Esophagus muscularis mucosa (tissue), 4 donors: ENCODE measurements at regions not wholly inside any gene's neighbourhood (a gene's known extent, or its start where the extent isn't known, plus 50 kb on each side); places are given as distances from the start of the nearest gene placed in this dataset.
"Not testable (repeated sequence)": the region's sequence is repeated elsewhere in the genome, so short reads cannot be mapped to it uniquely, and the experiment has no call there.

Source experiments
- DNase-seq: peaks from one replicate; pipeline ENCODE4 v3.0.0-alpha.2; 2017; ENCODE audit errors: extremely low spot score
- H3K27ac ChIP-seq, 4 donors: fragments of 200-600 bp; sonication (generic); replicated peaks in 1 of 4; 1 replicate in 3 of 4; 2 replicates in 1 of 4; pipeline ENCODE4 v1.5.1; 2016 to 2019; ENCODE audit warnings: mild to moderate bottlenecking in 1 of 4
- H3K27me3 ChIP-seq, 4 donors: fragments of 200-600 bp; sonication (generic); one replicate each; pipeline versions ENCODE4 v1.5.1 to v1.6.0; 2016 to 2019
- H3K36me3 ChIP-seq, 4 donors: fragments of 200-600 bp; sonication (generic); one replicate each; pipeline ENCODE4 v1.5.1; 2016 to 2019
- H3K4me1 ChIP-seq, 4 donors: fragments of 200-600 bp; sonication (generic); one replicate each; pipeline ENCODE4 v1.5.1; 2016 to 2019
- H3K4me3 ChIP-seq, 4 donors: fragments of 200-600 bp; sonication (generic); 1 replicate in 2 of 4; 2 replicates in 2 of 4; pipeline ENCODE4 v1.5.1; 2016 to 2019; ENCODE audit warnings: mild to moderate bottlenecking in 4 of 4, moderate library complexity in 1 of 4
- H3K9me3 ChIP-seq, 4 donors: fragments of 200-600 bp; sonication (generic); 1 replicate in 3 of 4; 2 replicates in 1 of 4; pipeline ENCODE4 v1.5.1; 2016 to 2019
- CTCF ChIP-seq, 3 experiments: fragments of 200-600 bp in 2 of 3; fragments of 450-650 bp in 1 of 3; sonication (generic) in 2 of 3; IDR thresholded peaks; one replicate each; pipeline ENCODE4 v1.5.1; 2017 to 2019; ENCODE audit warnings: antibody characterized with exemption in 3 of 3, mild to moderate bottlenecking in 2 of 3, moderate library complexity in 1 of 3
- EP300 ChIP-seq: sonication (generic); formaldehyde crosslinking; IDR thresholded peaks from one replicate; pipeline ENCODE4 v1.6.1; 2017; ENCODE audit warnings: antibody characterized with exemption
- POLR2A ChIP-seq: fragments of 450-650 bp; IDR thresholded peaks from one replicate; pipeline ENCODE4 v1.6.1; 2017; ENCODE audit warnings: antibody characterized with exemption, moderate library complexity, mild to moderate bottlenecking, low read depth
- POLR2AphosphoS5 ChIP-seq, 2 donors: sonication (generic); formaldehyde crosslinking; IDR thresholded peaks; one replicate each; pipeline ENCODE4 v1.6.1; 2017; ENCODE audit warnings: antibody characterized with exemption in 2 of 2
- WGBS: methylation state at CpG from one replicate; pipeline ENCODE4 v1.1.5; 2018; 5-methylcytosine and 5-hydroxymethylcytosine counted together
- intact Hi-C: fragments of 100-400 bp; cut with DNase I; formaldehyde crosslinking; loops from one replicate; pipeline ENCODE4 v1.15.1; 2023

GRCh38 chrX:50980251-50980650, 69.7 kb downstream of the BMP15 start:
- Histone ChIP-seq H3K27me3 (peaks cover 0 to 8% (median 0%) of the 10 kb centered on the region in 4 donors), H3K4me1 (no peaks in the 10 kb centered on the region), H3K36me3 (no peaks in the 10 kb centered on the region), H3K9me3 (no peaks in the 10 kb centered on the region), H3K4me3 (no peak overlapping the region), H3K27ac (no peak overlapping the region)
- intact Hi-C loops, result no loop called here
- 71% methylated on average over 3 of the region's 3 CpGs for whole genome bisulfite sequencing
- no peak for TF ChIP-seq CTCF (IDR thresholded peaks at IDR 0.05)
- no peak for TF ChIP-seq POLR2A
- no peak for TF ChIP-seq POLR2AphosphoS5 (IDR thresholded peaks at IDR 0.05)
- TF ChIP-seq EP300, result no peak
- no peak for DNase-seq

- WGBS, result 20% methylated on average over 2 of the region's 2 CpGs
- intact Hi-C loops, result loop anchor here (5.0 kb wide), 1 partner anchor 296 kb away; no protein-coding TSS in a partner anchor
- H3K4me3 ChIP-seq, result no peak overlapping the region
Observed at GRCh38 chrX:50988649-50989048, 78.1 kb downstream of the BMP15 start.

DNA sequence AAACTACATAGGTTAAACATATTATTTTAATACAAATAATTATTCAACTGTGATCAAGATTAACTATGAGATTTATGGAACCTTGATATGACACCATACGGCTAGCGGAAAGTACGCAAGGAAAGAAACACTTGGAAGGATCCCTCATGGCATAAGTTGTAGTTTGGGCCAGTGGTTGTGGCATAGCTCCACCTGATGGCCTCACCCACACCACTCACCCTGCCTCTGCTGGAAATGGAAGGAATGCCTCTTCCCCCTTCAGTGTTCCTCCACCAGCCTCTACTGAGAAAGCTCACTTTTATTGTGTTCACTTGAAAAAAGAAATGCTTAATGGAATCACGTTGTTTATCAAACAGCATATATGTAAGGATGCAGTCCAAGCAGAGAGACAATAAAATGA, 86.4 kb downstream of the BMP15 start:
- Histone ChIP-seq H3K27ac (no peak overlapping the region), H3K9me3 (no peaks in the 10 kb centered on the region), H3K27me3 (no peaks in the 10 kb centered on the region), H3K4me3 (no peak overlapping the region), H3K36me3 (no peaks in the 10 kb centered on the region), H3K4me1 (no peaks in the 10 kb centered on the region)
- WGBS, result 65% methylated on average over 4 of the region's 4 CpGs
- TF ChIP-seq POLR2AphosphoS5 (IDR thresholded peaks at IDR 0.05) (no peak), CTCF (IDR thresholded peaks at IDR 0.05) (no peak), EP300 (no peak), POLR2A (no peak)
- no peak for DNase-seq
- intact Hi-C loops, result no loop called here

More at GRCh38 chrX:50988649-50989048, 78.1 kb downstream of the BMP15 start:
- Histone ChIP-seq H3K36me3 (no peaks in the 10 kb centered on the region), H3K27me3 (peaks cover 0 to 5% (median 0%) of the 10 kb centered on the region in 4 donors), H3K27ac (no peak overlapping the region), H3K4me1 (no peaks in the 10 kb centered on the region), H3K9me3 (no peaks in the 10 kb centered on the region)
- no peak for DNase-seq
- TF ChIP-seq POLR2AphosphoS5 (IDR thresholded peaks at IDR 0.05) (no peak), POLR2A (no peak), EP300 (no peak), CTCF (IDR thresholded peaks at IDR 0.05) (peak; percentile 42 to 47 (median 44))

DNA sequence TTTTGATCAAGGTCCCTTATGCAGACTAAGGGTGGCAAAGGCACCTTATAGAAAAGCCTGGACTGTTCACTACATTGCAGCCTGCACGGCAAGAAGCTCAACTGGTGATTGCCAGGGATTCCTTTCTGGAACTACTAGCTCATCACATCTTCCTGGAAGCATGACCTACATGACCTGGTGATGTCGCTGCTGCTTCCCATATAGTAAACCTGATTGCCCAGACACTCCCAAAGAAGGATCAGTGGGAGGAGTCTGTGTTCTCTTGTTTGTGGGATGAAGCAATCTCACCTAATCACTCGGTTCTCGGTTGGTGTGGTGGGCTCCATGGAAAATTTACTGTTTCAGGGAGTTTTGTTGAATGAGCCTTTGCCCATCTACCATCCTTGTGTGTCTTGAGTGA, 89.8 kb downstream of the BMP15 start:
- H3K36me3 ChIP-seq, H3K27ac ChIP-seq, DNase-seq, intact Hi-C loops, H3K4me1 ChIP-seq, H3K4me3 ChIP-seq, H3K9me3 ChIP-seq, H3K27me3 ChIP-seq: not testable (repeated sequence)
- WGBS, result 68% methylated on average over 2 of the region's 4 CpGs

DNA sequence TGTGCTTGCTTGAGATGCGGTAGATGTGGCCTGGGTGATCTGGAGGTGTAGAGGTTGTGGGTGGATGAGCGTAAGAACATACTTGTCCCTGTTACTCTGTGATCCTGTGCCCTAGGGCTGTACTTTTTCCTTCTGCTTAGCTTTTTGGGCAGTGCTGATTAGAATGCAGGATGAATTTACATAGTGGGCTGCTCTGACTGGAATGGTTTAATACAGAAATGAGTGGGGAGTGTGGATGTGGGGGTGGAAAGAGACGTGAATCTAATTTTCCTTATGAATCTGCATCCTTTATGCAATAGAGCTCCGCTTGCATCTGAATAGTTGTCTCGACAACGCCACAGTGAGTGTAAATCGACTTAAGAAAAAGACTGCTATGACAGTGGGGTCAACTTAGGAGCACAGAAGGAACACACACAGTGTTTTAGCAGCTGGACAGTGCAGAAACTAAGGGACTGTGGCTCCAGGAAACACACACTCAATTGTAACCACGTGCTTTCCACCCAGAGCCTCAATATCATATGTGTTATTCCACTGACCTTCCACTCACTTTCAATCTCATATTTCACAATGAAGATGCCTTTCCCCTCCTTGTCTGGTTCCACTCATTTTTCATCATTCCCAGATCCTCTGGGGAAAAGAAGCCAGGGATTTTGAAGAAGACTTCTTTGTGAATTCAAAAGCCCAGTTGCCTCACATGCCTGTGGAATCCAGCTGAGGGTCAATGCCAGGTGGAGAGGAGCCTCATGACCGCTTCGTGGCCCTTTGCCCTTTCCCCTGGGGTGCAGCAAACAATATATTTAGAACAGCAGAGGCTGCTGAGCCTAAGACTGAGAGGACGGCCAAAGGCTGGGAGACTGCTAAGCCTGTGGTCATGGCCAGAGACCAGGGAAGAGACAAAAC, 91.4 kb downstream of the BMP15 start:
- H3K9me3 ChIP-seq, H3K36me3 ChIP-seq, intact Hi-C loops, H3K4me3 ChIP-seq, H3K27ac ChIP-seq, H3K27me3 ChIP-seq, DNase-seq, H3K4me1 ChIP-seq: not testable (repeated sequence)
- 62% methylated on average over 11 of the region's 11 CpGs for WGBS
- TF ChIP-seq POLR2AphosphoS5 (IDR thresholded peaks at IDR 0.05), result peak in 1 of 2 donors; percentile 10

GRCh38 chrX:51006064-51006463, 95.5 kb downstream of the BMP15 start:
- intact Hi-C loops, result no loop called here
- H3K4me3 ChIP-seq, result no peak overlapping the region
- TF ChIP-seq POLR2A, result no peak
- no peak for TF ChIP-seq EP300
- TF ChIP-seq CTCF (IDR thresholded peaks at IDR 0.05), result no peak
- no peak for TF ChIP-seq POLR2AphosphoS5 (IDR thresholded peaks at IDR 0.05)
- no peak overlapping the region for H3K27ac ChIP-seq
- no peaks in the 10 kb centered on the region for H3K4me1 ChIP-seq
- no peak for DNase-seq
- no peaks in the 10 kb centered on the region for H3K36me3 ChIP-seq
- H3K9me3 ChIP-seq, result no peaks in the 10 kb centered on the region
- no peaks in the 10 kb centered on the region for H3K27me3 ChIP-seq
